ENCODE measurements at regions not wholly inside any gene's neighbourhood (a gene's known extent, or its start where the extent isn't known, plus 50 kb on each side); places are given as distances from the start of the nearest gene placed in this dataset.

DNA sequence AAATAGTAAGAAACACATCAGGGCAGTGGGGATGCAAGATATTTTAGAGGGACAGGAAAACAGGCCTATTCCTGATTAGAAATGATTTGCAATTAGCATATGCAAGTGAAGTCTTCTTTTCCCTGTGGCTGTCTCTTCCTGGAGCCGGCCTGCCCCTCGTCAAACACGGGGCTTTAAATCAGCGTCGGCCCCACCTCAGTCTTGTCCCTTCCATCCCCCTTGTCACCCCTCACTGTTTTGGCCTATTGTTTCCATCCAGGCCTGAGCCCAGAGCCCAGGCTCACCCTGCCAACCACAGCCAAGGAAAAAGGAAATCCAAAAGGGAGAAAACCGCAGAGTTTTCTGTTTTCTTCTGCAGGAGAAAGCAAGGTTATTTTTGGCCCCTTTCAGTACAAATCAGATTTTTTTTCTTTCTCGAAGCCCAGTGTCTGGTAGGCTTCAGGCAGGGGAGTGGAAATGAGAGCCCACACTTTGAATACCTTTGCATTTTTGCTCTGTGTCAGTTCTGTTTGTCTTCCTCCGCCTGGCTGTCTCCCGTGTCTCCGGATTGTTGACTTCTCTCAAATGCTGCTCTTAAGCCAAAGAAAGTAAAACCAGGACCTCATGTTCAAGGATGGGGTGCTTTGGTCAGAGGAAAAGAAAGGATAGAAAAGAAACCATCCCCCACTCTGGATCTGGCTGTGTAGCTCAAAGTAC, 399.9 kb upstream of the CDH11 start:
- DNase-seq: peak; percentile 70 to 71

DNA sequence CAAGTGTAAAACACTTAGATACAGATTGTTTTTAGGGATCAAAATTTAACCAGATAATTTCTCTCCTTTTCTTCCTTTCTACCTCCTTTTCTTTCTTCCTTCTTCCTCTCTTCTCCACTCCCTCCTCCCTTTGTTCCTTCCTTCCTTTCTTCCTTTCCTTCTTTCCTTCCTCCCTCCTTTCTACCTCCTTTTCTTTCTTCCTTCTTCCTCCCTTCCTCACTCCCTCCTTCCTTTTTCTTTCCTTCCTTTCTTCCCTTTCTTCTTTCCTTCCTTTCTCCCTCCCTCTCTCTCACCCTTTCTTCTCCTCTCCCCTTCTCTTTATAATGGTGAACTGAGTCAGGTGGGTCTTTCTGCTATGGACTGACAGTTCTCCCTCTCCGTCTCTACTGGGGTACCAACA, 397.5 kb upstream of the CDH11 start:
- no peak for DNase-seq

DNA sequence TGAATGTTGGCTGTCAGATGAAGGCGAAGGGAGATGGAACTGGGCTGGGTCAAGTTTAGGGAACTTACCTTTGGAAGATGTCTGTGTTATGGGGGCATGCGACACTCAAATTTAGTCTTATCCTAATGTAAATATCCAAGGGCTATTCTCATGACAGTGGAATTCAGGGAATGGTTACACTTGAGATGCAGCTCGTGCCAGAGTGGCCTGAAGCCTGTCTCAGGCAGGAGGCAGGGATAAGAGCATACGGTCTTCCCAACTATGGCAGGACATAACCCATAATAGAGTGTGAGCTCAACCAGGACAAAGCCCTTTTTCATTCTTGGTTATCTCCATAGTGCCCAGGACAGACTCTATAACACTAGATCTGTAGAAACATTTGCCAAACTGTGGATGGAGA, 393.3 kb upstream of the CDH11 start:
- DNase-seq: no peak

DNA sequence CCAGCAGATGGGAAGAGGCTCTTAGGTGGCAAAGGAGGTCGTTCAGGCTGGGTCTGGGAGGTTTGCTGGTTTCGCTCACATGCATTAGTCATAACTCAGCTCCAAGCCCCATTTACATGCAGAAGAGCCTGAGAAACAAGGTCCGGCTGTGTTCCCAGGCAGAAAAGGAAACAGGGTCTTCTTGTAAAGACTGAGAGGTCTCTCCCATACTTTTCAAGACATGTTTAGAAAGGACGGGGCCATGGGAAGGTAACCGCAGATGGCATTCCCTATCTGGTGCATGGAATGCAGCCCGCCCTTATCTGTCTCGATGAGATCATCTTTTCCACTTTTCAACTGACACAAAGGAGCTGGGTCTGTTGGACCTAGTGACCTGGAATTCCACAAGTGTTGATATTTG, 389.0 kb upstream of the CDH11 start:
- no peak for DNase-seq

DNA sequence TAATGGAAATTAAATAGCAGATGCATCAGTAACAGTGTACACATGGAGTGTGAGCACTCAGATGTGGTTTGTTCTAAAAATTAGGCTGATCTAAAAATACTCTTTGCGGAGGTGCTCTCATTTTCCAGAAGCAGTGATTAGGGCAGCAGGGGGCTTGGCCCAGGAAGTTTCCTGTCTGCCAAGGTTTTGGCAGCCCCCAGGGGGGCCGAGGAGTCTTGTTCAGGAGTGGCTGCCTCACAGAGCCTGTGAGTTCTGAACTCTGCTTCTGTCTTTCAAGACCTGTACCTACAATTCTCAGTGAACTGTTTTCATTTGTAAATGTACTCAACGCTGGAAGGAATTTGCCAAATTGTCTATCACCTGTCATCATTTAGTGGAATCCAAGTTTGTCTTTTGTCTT, 388.4 kb upstream of the CDH11 start:
- DNase-seq: no peak

DNA sequence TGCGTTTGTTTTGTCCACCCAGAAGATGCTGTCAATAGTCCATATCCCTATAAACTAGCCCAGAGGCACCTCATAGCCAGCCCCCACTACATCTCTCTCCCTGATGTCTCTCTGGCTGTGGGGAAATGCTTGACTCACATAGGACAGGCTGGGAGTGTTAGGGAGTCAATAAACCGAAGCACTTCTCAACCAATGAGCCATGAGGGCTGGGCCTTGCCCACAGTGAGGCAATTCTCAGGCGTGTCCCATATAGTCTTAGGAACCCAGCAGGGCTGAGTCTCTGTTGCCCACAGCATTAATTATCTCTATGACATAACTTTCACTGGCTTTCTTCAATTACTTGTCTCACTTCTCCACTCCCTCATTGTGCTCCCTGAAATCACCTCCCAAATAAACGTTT, 387.3 kb upstream of the CDH11 start:
- DNase-seq: no peak

DNA sequence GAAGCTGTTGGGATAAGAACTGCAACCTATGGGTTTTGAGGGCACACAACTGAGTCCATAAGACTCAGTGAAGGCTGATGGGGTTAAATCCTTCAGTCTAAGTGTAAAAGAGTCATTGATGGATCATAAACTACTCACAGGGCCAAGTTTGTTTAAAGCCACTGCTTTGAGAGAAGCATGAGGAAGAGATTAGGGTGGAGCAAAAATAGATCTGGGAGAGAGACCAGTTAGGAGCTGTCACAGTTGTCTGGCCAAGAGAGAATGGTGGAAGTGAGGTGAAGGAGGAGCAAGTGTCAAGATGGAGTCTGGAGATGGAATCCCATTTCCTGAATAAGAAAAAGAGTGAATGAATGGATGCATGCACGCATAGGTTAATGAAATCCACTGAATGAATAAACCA, 379.1 kb upstream of the CDH11 start:
- no peak for DNase-seq

DNA sequence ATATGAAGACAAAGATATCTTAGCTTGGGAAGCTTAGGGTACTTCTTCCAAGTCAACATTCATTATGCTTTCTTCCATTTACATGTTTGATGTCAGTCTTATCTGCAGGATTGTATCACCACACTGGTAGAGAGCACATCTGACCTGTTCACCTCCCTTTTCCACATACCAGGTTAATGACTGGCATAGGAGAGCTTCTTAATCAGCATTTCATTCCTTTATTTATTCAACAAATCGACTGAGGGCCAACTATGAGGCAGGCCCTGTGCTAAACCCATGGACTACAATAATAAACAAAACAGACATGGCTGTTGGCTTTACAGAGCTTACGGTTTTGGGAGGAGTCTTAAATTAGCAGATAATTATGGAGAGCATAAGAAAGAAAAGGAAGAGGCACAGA, 378.1 kb upstream of the CDH11 start:
- DNase-seq: no peak

DNA sequence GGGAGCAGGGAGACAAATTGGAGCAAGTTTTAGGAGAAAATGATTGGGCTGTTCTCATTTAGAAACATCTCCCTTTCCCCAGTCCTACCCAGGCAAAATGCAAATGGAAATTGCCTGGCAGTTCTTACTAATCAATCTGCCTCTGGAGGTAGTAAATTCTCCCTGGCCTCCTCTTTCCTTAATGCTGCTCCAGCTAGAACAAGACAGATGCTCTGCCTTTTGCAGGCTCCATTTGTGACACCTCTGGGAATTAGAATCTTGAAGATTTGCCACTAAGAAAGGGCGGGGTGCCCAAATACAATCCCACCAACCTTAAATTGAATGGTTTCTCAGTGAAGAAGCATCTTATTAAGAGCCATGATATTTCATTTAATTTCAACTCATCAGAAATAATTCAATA, 377.7 kb upstream of the CDH11 start:
- DNase-seq: no peak

DNA sequence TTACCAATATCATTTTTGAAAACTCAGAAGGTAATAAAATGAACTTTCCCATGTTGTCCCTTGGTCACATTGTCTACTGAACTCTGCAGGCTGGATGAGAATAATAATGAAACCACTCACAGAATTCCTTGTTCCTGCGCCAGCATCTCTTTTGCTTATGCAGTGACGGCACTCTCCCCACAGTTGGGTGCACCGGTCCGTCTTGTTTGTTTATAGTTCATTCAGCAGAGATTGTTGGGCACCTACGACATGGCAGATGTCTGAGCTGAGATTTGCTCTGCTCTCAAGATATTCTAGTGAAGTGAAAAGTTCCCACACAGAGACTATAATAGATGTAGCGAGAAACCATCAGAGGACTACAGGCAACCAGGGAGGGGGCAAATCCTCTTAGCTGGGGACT, 375.7 kb upstream of the CDH11 start:
- DNase-seq: no peak

DNA sequence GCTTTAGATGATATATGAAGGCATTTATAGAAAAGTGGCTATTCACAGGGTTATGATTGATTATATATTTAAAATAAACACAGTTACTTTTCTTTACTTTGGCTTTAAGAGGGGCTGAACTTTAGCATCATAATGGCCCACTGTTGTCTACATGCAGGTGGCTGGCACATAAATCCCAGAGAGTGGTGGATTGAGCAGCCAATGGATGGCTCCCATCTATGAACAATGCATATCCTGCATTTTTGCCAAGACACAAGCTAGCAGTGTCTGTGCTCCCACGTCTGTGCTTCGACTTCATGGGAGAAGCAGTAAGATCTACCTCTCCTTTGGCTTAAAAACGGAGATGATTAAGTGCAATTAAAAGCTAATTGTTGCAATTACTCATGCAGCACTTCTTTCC, 373.2 kb upstream of the CDH11 start:
- no peak for DNase-seq

DNA sequence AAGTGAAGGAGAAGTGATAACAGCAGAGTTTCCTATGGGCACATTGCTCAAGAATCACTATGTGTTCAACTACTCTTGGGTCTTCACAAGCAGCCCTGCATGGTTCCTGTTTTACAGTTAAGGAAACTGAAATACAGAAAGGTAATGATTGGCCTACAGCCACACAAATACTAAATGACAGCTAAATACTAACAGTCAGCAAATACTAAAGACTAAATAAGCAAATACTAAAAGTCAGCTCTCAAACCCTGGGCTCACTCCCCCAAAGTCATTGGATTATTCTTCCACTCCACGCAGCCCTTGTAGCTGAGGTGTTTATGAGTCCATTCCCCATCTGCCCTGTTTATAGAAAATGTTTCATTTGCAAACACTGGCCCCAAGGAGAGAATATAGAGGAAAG, 372.7 kb upstream of the CDH11 start:
- no peak for DNase-seq

DNA sequence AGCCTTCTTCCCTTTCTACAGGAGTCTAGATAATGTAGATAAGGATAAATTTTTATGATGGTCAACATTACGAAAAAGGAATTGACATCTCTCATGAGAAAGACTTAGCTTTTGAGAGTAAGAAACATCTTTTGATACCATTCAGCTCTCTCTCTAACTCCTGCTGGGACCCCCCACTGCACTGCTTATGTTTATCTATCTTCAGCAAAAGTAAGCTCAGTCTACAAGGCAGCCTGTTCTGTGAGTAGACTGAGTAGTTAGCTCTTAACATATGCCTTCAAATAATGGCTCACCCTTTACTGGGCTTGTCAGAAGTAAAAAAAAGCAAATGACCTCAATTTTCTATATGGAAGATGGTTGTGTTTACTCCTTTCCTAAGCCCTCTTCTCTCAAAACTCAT, 372.2 kb upstream of the CDH11 start:
- DNase-seq: no peak

DNA sequence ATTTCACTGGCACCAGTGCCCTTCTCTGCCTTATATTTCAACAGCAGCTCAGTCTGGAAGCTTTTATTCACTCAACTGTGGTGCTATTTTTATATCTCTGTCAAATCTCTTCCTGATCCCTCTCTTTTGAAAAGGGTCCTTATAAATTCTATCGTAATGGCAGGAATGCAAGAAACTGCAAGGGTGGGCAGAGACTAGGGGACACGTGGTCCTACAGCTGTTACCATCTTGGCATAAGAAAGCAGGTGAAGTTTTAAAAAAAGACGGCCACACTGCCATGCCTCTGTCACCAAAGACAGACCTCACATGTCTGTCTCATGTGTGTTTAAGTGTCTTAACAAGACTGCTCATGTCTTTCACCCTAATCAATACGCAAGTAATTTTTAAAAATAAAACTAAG, 368.4 kb upstream of the CDH11 start:
- no peak for DNase-seq

DNA sequence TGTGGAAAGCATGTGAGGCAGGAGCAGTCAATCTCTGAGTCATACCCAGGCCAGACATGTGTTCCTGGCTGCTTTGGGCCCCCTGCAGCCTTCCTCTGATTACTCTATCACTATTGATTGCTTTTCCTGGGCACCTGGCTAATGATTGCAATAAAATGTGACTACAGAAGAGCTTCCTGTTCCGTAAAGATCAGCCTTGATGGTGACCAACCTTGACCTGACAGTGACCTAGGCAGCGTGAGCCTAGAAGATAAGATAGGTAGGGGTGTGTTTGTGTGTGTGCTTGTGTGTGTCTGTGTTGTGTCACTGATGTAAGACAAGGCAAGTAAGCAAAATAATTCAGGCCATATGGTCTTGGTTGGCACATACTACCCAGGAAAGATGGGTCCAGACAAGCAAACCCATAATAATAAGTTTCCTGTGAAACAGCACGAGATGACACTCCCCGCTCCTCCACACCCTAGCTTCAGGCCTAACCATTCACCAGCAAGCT, 367.7 kb upstream of the CDH11 start:
- no peak for DNase-seq

DNA sequence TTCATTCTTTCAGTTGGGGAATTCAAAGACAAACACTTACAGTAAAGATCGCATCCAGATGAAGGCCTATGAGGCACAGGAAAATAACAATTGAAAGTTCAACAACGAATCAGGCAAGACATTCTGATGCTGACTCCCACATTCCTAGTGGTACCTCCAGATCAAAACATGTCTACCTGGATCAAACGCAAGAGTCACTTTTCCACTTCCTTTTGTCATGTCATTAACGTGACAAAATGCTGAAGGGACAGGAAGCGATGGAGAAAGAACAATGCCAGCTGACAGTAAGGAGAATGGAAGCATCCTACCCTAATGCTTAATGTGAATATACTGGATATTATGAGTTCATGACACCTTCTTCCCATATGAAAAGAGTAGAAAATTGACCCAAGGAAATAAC, 365.4 kb upstream of the CDH11 start:
- DNase-seq: no peak

DNA sequence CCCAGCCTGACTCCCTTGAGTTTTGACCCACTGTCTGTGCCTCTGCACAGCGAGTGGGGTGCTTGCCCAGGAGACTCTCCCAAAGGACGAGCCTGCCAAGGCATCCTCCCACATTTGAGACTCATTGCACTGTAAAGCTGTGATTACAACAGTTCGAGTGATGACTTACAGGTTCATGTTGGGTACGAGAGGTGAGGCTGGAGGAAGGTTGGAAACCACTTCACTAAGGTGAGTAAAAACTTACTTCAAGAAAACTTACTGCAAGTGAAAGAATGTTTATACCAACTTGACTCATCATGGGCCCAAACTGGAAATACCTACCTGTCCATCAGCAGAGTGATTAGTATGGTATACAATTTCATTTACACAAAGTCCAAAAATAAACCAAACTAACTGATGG, 360.1 kb upstream of the CDH11 start:
- no peak for DNase-seq

DNA sequence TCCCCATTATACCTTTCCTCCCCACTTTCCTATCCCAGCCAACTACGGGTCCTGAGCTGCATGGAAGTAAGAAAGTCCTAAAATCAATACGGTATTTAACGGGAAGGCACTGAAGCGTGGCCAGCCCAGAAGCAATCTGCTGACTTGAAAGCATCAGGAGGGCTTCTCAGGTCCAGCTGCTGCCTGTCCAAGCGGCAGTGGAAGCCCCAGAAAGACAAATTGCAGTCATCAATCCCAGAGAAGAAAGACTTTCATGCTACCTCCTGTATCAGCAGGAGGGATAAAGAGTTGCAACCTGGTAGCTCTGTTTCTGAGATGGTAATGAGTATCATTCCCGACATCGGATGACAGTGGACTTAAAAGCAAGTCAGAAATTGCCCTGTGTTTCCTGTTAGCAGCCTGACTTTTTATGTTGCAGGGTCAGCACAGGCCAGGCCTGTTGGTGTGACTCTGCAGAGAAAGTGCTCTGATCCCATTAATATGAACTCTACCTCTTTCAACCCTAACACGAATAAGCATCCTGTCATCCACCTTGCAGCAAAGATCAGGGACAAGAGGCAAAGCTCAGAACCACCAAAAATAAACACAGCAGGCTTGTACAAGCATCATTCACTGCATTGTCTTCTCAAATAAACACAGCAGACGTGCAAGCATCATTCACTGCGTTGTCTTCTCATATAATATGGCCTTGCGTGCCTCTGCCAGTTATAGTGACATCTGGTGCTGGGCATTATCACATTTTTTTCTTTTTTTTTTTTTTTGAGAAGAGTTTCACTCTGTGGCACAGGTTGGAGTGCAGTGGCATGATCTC, 358.6 kb upstream of the CDH11 start:
- DNase-seq: no peak

DNA sequence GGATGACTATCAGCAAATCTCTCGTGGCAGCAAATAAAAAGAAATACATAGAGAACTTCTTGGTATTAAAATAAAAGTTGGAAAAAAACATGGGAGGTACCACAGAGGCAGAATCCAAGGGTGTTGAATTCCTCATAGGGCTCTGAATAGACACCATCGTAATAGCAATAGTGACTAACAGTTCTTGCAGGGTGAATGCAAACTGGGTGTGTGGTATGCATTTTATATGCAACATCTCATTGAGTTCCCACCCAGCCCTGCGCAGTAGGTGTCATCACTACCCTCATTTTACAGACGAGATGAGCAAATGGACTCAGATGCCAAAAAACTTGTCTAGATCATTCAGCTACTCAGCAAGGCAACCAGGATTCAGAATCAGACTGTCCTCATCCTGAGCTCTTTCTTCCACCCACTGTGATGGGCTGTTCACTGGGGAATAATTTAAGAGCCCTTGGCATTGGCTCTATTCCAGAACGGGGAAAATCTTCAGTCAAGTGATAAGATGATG, 354.6 kb upstream of the CDH11 start:
- no peak for DNase-seq

DNA sequence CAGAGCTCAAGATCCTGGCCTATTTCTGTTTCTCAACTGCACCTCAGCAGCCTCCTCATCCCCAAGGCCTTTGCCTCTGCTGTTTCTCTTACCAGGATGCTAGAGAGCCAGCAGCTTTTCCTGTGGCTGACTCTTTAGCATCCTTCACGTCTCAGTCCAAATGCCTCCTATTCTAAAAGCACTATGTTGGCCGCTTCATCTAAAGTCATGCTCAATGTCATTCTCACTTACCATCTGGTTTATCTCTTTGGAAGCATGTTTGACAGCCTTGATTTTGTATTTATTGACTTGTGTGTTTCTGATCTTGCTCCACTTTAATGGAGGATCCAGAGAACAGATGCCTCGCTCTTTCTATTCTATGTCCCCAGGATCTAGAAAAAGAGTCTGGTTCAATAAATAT, 351.8 kb upstream of the CDH11 start:
- no peak for DNase-seq

DNA sequence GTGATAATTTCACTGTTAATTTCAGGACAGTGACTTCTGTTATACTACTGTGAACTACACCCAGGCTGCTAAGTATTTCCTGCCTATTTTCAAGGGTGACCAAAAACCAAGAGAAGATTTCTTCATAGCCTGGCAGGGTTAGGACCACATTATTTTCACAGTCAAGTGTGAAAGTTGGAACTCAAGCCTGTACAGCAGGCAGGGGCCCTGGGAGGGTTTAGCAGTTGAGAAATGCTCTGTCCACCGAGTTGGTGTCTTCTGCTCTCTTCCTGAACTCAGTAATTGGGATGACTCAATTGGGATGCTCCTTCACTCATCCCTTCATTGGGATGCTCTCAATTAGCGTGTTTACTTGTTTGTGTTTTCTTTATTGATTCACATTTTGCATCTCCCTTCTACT, 347.3 kb upstream of the CDH11 start:
- DNase-seq: no peak

DNA sequence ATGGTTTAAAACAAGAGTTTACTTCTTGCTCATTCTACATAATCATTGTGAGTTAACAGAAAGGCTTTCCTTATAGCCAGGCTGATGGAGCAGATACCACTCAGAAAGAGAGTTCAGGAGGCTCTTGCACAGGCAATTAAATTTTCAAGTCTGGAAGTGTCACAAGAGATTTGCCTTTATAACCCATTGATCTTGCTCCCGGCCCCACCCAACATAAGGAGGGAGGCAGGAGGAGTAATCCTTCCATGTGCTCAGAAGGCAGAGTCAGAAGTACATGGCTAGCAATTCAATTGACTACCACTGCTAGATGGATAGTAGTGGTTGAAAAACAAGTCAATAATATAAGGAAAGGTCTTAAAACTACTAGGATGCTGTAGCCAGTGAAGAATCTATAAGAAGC, 346.3 kb upstream of the CDH11 start:
- no peak for DNase-seq

DNA sequence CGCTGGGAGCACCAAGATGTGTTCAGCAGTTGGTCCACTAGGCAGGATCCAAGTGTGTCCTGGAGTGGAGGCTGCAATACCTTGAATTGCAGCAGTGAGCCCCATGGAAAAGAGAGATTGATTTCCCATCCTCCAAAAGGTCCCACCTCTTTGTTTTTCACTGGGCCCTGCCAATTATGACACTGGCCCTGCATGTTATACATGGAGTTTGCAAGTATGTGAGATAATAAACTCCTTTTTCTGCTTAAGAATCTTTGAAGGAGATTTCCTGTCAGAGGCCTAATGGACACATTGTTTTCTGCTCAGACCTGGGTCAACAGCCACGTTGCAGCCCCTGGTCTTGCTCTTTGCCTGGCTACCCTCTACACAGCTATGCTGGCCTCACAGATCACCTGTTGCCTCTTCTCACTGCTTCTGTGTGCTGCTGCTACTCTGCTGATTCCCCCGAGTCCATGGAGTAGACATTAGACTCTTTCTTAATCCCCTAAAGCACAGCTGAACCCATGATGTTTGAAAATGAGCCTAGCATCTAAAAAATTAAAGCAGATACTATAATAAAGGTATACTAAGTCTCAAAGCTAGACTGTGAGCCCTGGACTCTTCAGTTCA, 341.9 kb upstream of the CDH11 start:
- DNase-seq: no peak

DNA sequence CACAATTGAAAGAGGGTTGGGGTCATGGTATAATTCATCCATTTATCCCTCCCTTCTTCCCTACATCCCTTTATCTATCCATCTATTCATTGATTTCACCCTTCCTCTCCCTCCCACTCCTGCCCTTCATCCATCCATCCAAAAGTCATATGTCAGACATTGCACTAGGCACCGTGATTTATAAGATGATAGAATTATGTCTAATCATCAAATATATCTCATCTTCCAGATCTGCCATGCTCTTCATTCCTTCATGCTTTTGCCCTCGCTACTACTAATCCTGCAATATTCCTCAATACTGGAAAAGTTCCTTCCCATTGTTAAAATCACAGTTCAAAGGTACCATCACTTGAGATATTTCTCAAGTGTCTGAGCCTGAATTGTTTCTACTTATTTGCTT, 335.2 kb upstream of the CDH11 start:
- no peak for DNase-seq

Measured in NCI-H526 (cell line).